Transverse colon (tissue), 4 donors: ENCODE measurements at regions not wholly inside any gene's neighbourhood (a gene's known extent, or its start where the extent isn't known, plus 50 kb on each side); places are given as distances from the start of the nearest gene placed in this dataset.

ENCODE experiments used
- DNase-seq: peaks from one replicate; pipeline ENCODE4 v3.0.0-alpha.2; 2019
- H3K27ac ChIP-seq, 4 donors: fragments of 200-600 bp; sonication (generic); 2 replicates each; pipeline ENCODE4 v1.5.1; 2016 to 2018; ENCODE audit warnings: inconsistent platforms in 4 of 4
- H3K27me3 ChIP-seq: fragments of 200-600 bp; sonication (generic); 2 replicates; pipeline ENCODE4 v1.5.1; 2017; ENCODE audit warnings: inconsistent platforms
- H3K36me3 ChIP-seq, 4 donors: fragments of 200-600 bp; sonication (generic); 2 replicates each; pipeline ENCODE4 v1.5.1; 2017 to 2019; ENCODE audit warnings: inconsistent platforms in 4 of 4
- H3K4me1 ChIP-seq, 4 donors: fragments of 200-600 bp; sonication (generic); 2 replicates each; pipeline ENCODE4 v1.5.1; 2017 to 2020; ENCODE audit warnings: inconsistent platforms in 4 of 4
- H3K4me3 ChIP-seq, 4 donors: fragments of 200-600 bp; sonication (generic); 1 replicate in 1 of 4; 2 replicates in 3 of 4; pipeline versions ENCODE4 v1.5.1 to v1.6.1; 2017 to 2019; ENCODE audit warnings: inconsistent platforms in 4 of 4
- H3K9me3 ChIP-seq, 2 donors: fragments of 200-600 bp; sonication (generic); 2 replicates each; pipeline ENCODE4 v1.5.1; 2017 to 2019; ENCODE audit warnings: inconsistent platforms in 2 of 2
- CTCF ChIP-seq, 5 experiments: fragments of 200-600 bp in 3 of 5; fragments of 450-650 bp in 2 of 5; sonication (generic) in 3 of 5; IDR thresholded peaks; 1 replicate in 2 of 5; 2 replicates in 3 of 5; pipeline ENCODE4 v1.5.1; 2016 to 2017; ENCODE audit warnings: antibody characterized with exemption in 5 of 5, inconsistent platforms in 3 of 5, mild to moderate bottlenecking in 2 of 5, moderate library complexity in 1 of 5
- EP300 ChIP-seq: sonication (generic); formaldehyde crosslinking; IDR thresholded peaks from one replicate; pipeline ENCODE4 v1.6.1; 2017; ENCODE audit warnings: antibody characterized with exemption, low read depth
- POLR2A ChIP-seq: fragments of 450-650 bp; IDR thresholded peaks from one replicate; pipeline ENCODE4 v1.6.1; 2016; ENCODE audit warnings: antibody characterized with exemption, mild to moderate bottlenecking, moderate library complexity
- POLR2AphosphoS5 ChIP-seq, 3 donors: sonication (generic); formaldehyde crosslinking; IDR thresholded peaks; one replicate each; pipeline ENCODE4 v1.6.1; 2016; ENCODE audit warnings: antibody characterized with exemption in 3 of 3
- WGBS, 2 donors: methylation state at CpG; one replicate each; pipeline ENCODE4 v1.1.5; 2018; ENCODE audit warnings: low coverage in 1 of 2; 5-methylcytosine and 5-hydroxymethylcytosine counted together
- in situ Hi-C, 4 donors: fragments of 200-750 bp; cut with MboI; loops; one replicate each; pipeline versions ENCODE4 v1.15.0 to v1.15.1; 2017; ENCODE audit warnings: low sequenced_read_pairs in 3 of 4, low pct_ligation_motif_present in 1 of 4, low pct_unique_long_range_greater_than_20kb in 1 of 4
- intact Hi-C: fragments of 100-400 bp; cut with DNase I; formaldehyde crosslinking; loops from one replicate; pipeline ENCODE4 v1.15.1; 2023; ENCODE audit warnings: low total_unique reads

GRCh38 chr2:187054501-187055319, 205.7 kb upstream of the ZSWIM2 start:
- 70% methylated on average over 5 of the region's 5 CpGs; no CpG with 5 or more reads in 1 of the 2 donors for WGBS, 2 donors
- TF ChIP-seq EP300 (no peak), POLR2A (no peak), CTCF (IDR thresholded peaks at IDR 0.05) (no peak), POLR2AphosphoS5 (IDR thresholded peaks at IDR 0.05) (no peak)
- DNase-seq = no peak
- no peak overlapping the region for H3K27ac ChIP-seq
- H3K27me3 ChIP-seq = no peaks in the 10 kb centered on the region
- H3K36me3 ChIP-seq = no peaks in the 10 kb centered on the region
- no peaks in the 10 kb centered on the region for H3K9me3 ChIP-seq
- in situ Hi-C loops (no loop called here), intact Hi-C loops (no loop called here)
- H3K4me3 ChIP-seq = no peak overlapping the region
- H3K4me1 ChIP-seq = no peaks in the 10 kb centered on the region

- in situ Hi-C loops = no loop called here
- Histone ChIP-seq H3K36me3 (no peaks in the 10 kb centered on the region), H3K27me3 (no peaks in the 10 kb centered on the region), H3K4me3 (no peak overlapping the region), H3K4me1 (no peaks in the 10 kb centered on the region), H3K9me3 (no peaks in the 10 kb centered on the region), H3K27ac (no peak overlapping the region)
- no peak for TF ChIP-seq POLR2A
- no peak for TF ChIP-seq POLR2AphosphoS5 (IDR thresholded peaks at IDR 0.05)
- no peak for TF ChIP-seq CTCF (IDR thresholded peaks at IDR 0.05)
- no peak for TF ChIP-seq EP300
- intact Hi-C loops = no loop called here
- no peak for DNase-seq
- WGBS, 2 donors = 32 to 67% methylated on average over 1 of the region's 1 CpG
Measured at GRCh38 chr2:187051350-187051749, 202.4 kb upstream of the ZSWIM2 start.

GRCh38 chr2:187050409-187050998, 201.5 kb upstream of the ZSWIM2 start:
- H3K27ac ChIP-seq = no peak overlapping the region
- no peaks in the 10 kb centered on the region for H3K27me3 ChIP-seq
- no peak overlapping the region for H3K4me3 ChIP-seq
- no peaks in the 10 kb centered on the region for H3K4me1 ChIP-seq
- intact Hi-C loops = no loop called here
- TF ChIP-seq CTCF (IDR thresholded peaks at IDR 0.05) = no peak
- no peak for TF ChIP-seq POLR2AphosphoS5 (IDR thresholded peaks at IDR 0.05)
- no peak for TF ChIP-seq POLR2A
- no peak for TF ChIP-seq EP300
- H3K36me3 ChIP-seq = no peaks in the 10 kb centered on the region
- in situ Hi-C loops = no loop called here
- WGBS, 2 donors = 87 to 90% methylated on average over 4 of the region's 4 CpGs
- no peaks in the 10 kb centered on the region for H3K9me3 ChIP-seq
- DNase-seq = no peak

- intact Hi-C loops = no loop called here
- no peak for DNase-seq
- Histone ChIP-seq H3K36me3 (no peaks in the 10 kb centered on the region), H3K9me3 (no peaks in the 10 kb centered on the region), H3K27me3 (no peaks in the 10 kb centered on the region), H3K27ac (no peak overlapping the region), H3K4me1 (no peaks in the 10 kb centered on the region), H3K4me3 (no peak overlapping the region)
- in situ Hi-C loops = no loop called here
- TF ChIP-seq CTCF (IDR thresholded peaks at IDR 0.05) (no peak), POLR2A (no peak), EP300 (no peak), POLR2AphosphoS5 (IDR thresholded peaks at IDR 0.05) (no peak)
Measured at GRCh38 chr2:187037310-187037709, 188.3 kb upstream of the ZSWIM2 start.
